Smooth muscle cell (in vitro differentiated cells): ENCODE measurements at regions not wholly inside any gene's neighbourhood (a gene's known extent, or its start where the extent isn't known, plus 50 kb on each side); places are given as distances from the start of the nearest gene placed in this dataset.
"Not testable (repeated sequence)": the region's sequence is repeated elsewhere in the genome, so short reads cannot be mapped to it uniquely, and the experiment has no call there.

Source experiments
- DNase-seq: peaks from one replicate; lab custom pipeline; 2025; ENCODE audit not compliant: unreplicated experiment; lab: John Stamatoyannopoulos, UW
- H2AFZ ChIP-seq: fragments of 200-600 bp; sonication (generic); 2 replicates; pipeline ENCODE4 v1.6.0; 2016; ENCODE audit warnings: antibody characterized with exemption, low read depth, mild to moderate bottlenecking
- H3F3A ChIP-seq: fragments of 200-600 bp; sonication (generic); 2 replicates; pipeline ENCODE4 v1.6.0; 2017; ENCODE audit warnings: antibody characterized with exemption, low read depth
- H3K27ac ChIP-seq: fragments of 200-600 bp; sonication (generic); 2 replicates; pipeline ENCODE4 v1.5.1; 2016; ENCODE audit warnings: low read depth, mild to moderate bottlenecking
- H3K27me3 ChIP-seq: fragments of 200-600 bp; sonication (generic); 2 replicates; pipeline ENCODE4 v1.6.1; 2016; ENCODE audit warnings: low read depth, mild to moderate bottlenecking
- H3K36me3 ChIP-seq: fragments of 200-600 bp; sonication (generic); 2 replicates; pipeline ENCODE4 v1.5.1; 2016; ENCODE audit warnings: low read depth
- H3K4me1 ChIP-seq: fragments of 200-600 bp; sonication (generic); 2 replicates; pipeline ENCODE4 v1.5.1; 2016; ENCODE audit warnings: low read depth
- H3K4me2 ChIP-seq: fragments of 200-600 bp; sonication (generic); 2 replicates; pipeline ENCODE4 v1.6.0; 2016; ENCODE audit warnings: mild to moderate bottlenecking
- H3K4me3 ChIP-seq: fragments of 200-600 bp; sonication (generic); 2 replicates; pipeline ENCODE4 v1.5.1; 2016; ENCODE audit warnings: mild to moderate bottlenecking
- H3K79me2 ChIP-seq: fragments of 200-600 bp; sonication (generic); 2 replicates; pipeline ENCODE4 v1.6.0; 2016; ENCODE audit warnings: low read depth, mild to moderate bottlenecking
- H3K9ac ChIP-seq: fragments of 200-600 bp; sonication (generic); 2 replicates; pipeline ENCODE4 v1.6.0; 2016; ENCODE audit warnings: low read depth
- H3K9me3 ChIP-seq: fragments of 200-600 bp; sonication (generic); replicated peaks from 2 replicates; pipeline ENCODE4 v1.5.1; 2016; ENCODE audit warnings: low read depth
- H4K20me1 ChIP-seq: fragments of 200-600 bp; sonication (generic); 2 replicates; pipeline ENCODE4 v1.6.0; 2016; ENCODE audit warnings: low read depth
- WGBS: methylation state at CpG from one replicate; pipeline ENCODE4 v1.1.7; 2016; ENCODE audit warnings: low lambda C conversion rate; 5-methylcytosine and 5-hydroxymethylcytosine counted together
- TF ChIP-seq, protein P1 (sequence below): fragments of 200-600 bp; sonication (generic); IDR thresholded peaks from 2 replicates; pipeline ENCODE4 v1.5.1; 2017; ENCODE audit warnings: borderline replicate concordance, mild to moderate bottlenecking, antibody characterized with exemption; ENCODE audit not compliant: insufficient read depth, poor library complexity, severe bottlenecking

- Histone ChIP-seq H3K79me2 (no peaks in the 10 kb centered on the region), H3K36me3 (no peaks in the 10 kb centered on the region), H3K9me3 (no peaks in the 10 kb centered on the region), H4K20me1 (no peaks in the 10 kb centered on the region), H3K4me3 (no peak overlapping the region), H2AFZ (peak overlapping the region; percentile 7), H3K4me1 (no peaks in the 10 kb centered on the region), H3F3A (no peaks in the 10 kb centered on the region), H3K27ac (no peak overlapping the region), H3K27me3 (no peaks in the 10 kb centered on the region), H3K4me2 (no peak overlapping the region), H3K9ac (no peak overlapping the region)
- 85% methylated on average over 4 of the region's 4 CpGs for WGBS
- TF ChIP-seq, protein P1, sequence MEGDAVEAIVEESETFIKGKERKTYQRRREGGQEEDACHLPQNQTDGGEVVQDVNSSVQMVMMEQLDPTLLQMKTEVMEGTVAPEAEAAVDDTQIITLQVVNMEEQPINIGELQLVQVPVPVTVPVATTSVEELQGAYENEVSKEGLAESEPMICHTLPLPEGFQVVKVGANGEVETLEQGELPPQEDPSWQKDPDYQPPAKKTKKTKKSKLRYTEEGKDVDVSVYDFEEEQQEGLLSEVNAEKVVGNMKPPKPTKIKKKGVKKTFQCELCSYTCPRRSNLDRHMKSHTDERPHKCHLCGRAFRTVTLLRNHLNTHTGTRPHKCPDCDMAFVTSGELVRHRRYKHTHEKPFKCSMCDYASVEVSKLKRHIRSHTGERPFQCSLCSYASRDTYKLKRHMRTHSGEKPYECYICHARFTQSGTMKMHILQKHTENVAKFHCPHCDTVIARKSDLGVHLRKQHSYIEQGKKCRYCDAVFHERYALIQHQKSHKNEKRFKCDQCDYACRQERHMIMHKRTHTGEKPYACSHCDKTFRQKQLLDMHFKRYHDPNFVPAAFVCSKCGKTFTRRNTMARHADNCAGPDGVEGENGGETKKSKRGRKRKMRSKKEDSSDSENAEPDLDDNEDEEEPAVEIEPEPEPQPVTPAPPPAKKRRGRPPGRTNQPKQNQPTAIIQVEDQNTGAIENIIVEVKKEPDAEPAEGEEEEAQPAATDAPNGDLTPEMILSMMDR = no peak
- no peak for DNase-seq
These were observed 83.3 kb upstream of the SLC30A5 start for GRCh38 chr5:69010476-69010875.

- no peak overlapping the region for H3K9ac ChIP-seq
- H3K27me3 ChIP-seq = no peaks in the 10 kb centered on the region
- no peaks in the 10 kb centered on the region for H3K4me1 ChIP-seq
- no peaks in the 10 kb centered on the region for H3K9me3 ChIP-seq
- 84% methylated on average over 5 of the region's 5 CpGs for WGBS
- no peak overlapping the region for H3K27ac ChIP-seq
- H4K20me1 ChIP-seq = no peaks in the 10 kb centered on the region
- no peaks in the 10 kb centered on the region for H3F3A ChIP-seq
- DNase-seq = no peak
- TF ChIP-seq, protein P1 = no peak
- no peak overlapping the region for H2AFZ ChIP-seq
- H3K4me3 ChIP-seq = no peak overlapping the region
- no peaks in the 10 kb centered on the region for H3K36me3 ChIP-seq
- no peaks in the 10 kb centered on the region for H3K79me2 ChIP-seq
- no peak overlapping the region for H3K4me2 ChIP-seq
These were observed 81.9 kb upstream of the SLC30A5 start for GRCh38 chr5:69011910-69012309.

DNA sequence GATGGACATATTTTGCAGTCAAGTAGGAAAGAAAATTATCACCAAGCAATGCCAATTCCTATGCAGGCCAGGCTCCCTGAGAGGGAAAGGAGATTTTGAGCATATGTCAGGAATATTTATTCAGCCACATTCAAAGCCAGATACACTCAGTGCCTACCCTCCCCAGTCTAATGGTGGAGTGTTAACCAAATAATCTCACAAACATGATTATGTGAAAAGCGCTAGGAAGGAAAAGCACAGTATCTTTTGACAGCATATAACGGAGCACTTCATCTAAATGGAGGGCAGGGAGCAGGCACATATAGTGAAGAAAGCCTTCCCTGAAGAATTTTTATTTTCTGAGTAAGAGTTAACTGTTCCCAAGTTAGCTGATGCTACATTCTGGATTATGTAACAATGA lies 80.3 kb upstream of the SLC30A5 start:
- TF ChIP-seq, protein P1 = no peak
- H3K9ac ChIP-seq = no peak overlapping the region
- no peak overlapping the region for H3K4me3 ChIP-seq
- no peaks in the 10 kb centered on the region for H3F3A ChIP-seq
- DNase-seq = no peak
- H3K79me2 ChIP-seq = no peaks in the 10 kb centered on the region
- no peak overlapping the region for H3K27ac ChIP-seq
- H3K4me1 ChIP-seq = no peaks in the 10 kb centered on the region
- no peaks in the 10 kb centered on the region for H4K20me1 ChIP-seq
- no peaks in the 10 kb centered on the region for H3K36me3 ChIP-seq
- H3K27me3 ChIP-seq = no peaks in the 10 kb centered on the region
- H2AFZ ChIP-seq = no peak overlapping the region
- no peaks in the 10 kb centered on the region for H3K9me3 ChIP-seq
- WGBS = 97% methylated on average over 2 of the region's 2 CpGs
- H3K4me2 ChIP-seq = no peak overlapping the region

DNA sequence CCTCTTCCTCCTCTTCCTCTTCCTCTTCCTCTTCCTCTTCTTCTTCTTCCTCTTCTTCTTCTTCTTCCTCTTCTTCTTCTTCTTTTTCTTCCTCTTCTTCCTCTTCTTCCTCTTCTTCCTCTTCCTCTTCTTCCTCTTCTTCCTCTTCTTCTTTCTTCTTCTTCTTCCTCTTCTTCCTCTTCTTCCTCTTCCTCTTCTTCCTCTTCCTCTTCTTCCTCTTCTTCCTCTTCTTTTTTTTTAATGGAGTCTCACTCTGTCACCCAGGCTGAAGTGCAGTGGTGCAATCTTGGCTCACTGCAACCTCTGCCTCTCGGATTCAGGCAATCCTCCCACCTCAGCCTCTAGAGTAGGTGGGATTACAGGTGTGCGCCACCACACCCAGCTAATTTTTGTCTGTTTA lies 79.8 kb upstream of the SLC30A5 start:
- H3K4me2 ChIP-seq, H3F3A ChIP-seq, H3K9ac ChIP-seq, H3K4me3 ChIP-seq, H3K27me3 ChIP-seq, H3K9me3 ChIP-seq, H2AFZ ChIP-seq, DNase-seq, H3K79me2 ChIP-seq, H3K36me3 ChIP-seq, H3K27ac ChIP-seq, H4K20me1 ChIP-seq, H3K4me1 ChIP-seq: not testable (repeated sequence)
- 86% methylated on average over 2 of the region's 2 CpGs for WGBS
